ENCODE measurements at regions not wholly inside any gene's neighbourhood (a gene's known extent, or its start where the extent isn't known, plus 50 kb on each side); places are given as distances from the start of the nearest gene placed in this dataset.

- H3K9ac ChIP-seq (ENCODE audit: insufficient read depth, low read length, poor library complexity, severe bottlenecking): no peak overlapping the region
- H4K20me1 ChIP-seq (ENCODE audit: insufficient read depth, low read length): no peaks in the 10 kb centered on the region
- H3K4me3 ChIP-seq (replicated peaks in 1 of 3; ENCODE audit: low read depth in 2 of 3, low read length in 3 of 3): no peak overlapping the region
- no peaks in the 10 kb centered on the region for H3K79me2 ChIP-seq (ENCODE audit: insufficient read depth, low read length)
- DNase-seq: no peak
- no peak overlapping the region for H3K27ac Mint-ChIP-seq
- peaks cover 6 to 32% (median 19%) of the 10 kb centered on the region in 7 donors for H3K9me3 Mint-ChIP-seq
- H3K4me2 ChIP-seq (replicated peaks; ENCODE audit: extremely low read depth, low read length, poor library complexity, severe bottlenecking): no peak overlapping the region
- no peaks in the 10 kb centered on the region for H3K4me1 ChIP-seq (ENCODE audit: control insufficient read depth in 1 of 2, insufficient read depth in 2 of 2, low read length in 2 of 2)
- H3K27me3 ChIP-seq (ENCODE audit: control insufficient read depth in 2 of 2, insufficient read depth in 2 of 2, low read length in 2 of 2): no peaks in the 10 kb centered on the region
- H3K27ac ChIP-seq (ENCODE audit: low read depth in 1 of 2, low read length in 2 of 2): no peak overlapping the region
- TF ChIP-seq, protein P1, sequence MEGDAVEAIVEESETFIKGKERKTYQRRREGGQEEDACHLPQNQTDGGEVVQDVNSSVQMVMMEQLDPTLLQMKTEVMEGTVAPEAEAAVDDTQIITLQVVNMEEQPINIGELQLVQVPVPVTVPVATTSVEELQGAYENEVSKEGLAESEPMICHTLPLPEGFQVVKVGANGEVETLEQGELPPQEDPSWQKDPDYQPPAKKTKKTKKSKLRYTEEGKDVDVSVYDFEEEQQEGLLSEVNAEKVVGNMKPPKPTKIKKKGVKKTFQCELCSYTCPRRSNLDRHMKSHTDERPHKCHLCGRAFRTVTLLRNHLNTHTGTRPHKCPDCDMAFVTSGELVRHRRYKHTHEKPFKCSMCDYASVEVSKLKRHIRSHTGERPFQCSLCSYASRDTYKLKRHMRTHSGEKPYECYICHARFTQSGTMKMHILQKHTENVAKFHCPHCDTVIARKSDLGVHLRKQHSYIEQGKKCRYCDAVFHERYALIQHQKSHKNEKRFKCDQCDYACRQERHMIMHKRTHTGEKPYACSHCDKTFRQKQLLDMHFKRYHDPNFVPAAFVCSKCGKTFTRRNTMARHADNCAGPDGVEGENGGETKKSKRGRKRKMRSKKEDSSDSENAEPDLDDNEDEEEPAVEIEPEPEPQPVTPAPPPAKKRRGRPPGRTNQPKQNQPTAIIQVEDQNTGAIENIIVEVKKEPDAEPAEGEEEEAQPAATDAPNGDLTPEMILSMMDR (IDR thresholded peaks at IDR 0.05): no peak
- no peaks in the 10 kb centered on the region for H3K4me1 Mint-ChIP-seq
- H3K36me3 Mint-ChIP-seq: no peaks in the 10 kb centered on the region
- whole genome bisulfite sequencing (ENCODE audit: insufficient coverage): no CpG with 5 or more reads among the region's 3 CpGs
- intact Hi-C loops (cut with micrococcal nuclease): no loop called here
- no peak overlapping the region for H3K4me3 Mint-ChIP-seq
- peaks cover 9 to 16% of the 10 kb centered on the region in 2 donors for H3K9me3 ChIP-seq (replicated peaks in 1 of 2; ENCODE audit: control insufficient read depth in 1 of 2, insufficient read depth in 1 of 2, low read length in 2 of 2)
- no peaks in the 10 kb centered on the region for H3K36me3 ChIP-seq (replicated peaks in 1 of 2; ENCODE audit: control insufficient read depth in 1 of 2, insufficient read depth in 2 of 2, low read length in 2 of 2)
- no peak overlapping the region for H2AFZ ChIP-seq (ENCODE audit: insufficient read depth, low read depth, low read length, poor library complexity, severe bottlenecking)
- H3K27me3 Mint-ChIP-seq (ENCODE audit: low read depth in 3 of 3): peaks cover 0 to 2% (median 0%) of the 10 kb centered on the region in 3 donors
These were observed 372.5 kb downstream of the TBL1XR1 start for GRCh38 chr3:176824811-176825210.

GRCh38 chr3:176820764-176821163 is 376.5 kb downstream of the TBL1XR1 start:
- Histone ChIP-seq H4K20me1 (ENCODE audit: insufficient read depth, low read length) (no peaks in the 10 kb centered on the region), H3K27me3 (ENCODE audit: control insufficient read depth in 2 of 2, insufficient read depth in 2 of 2, low read length in 2 of 2) (no peaks in the 10 kb centered on the region), H3K27ac (ENCODE audit: low read depth in 1 of 2, low read length in 2 of 2) (no peak overlapping the region), H3K79me2 (ENCODE audit: insufficient read depth, low read length) (no peaks in the 10 kb centered on the region), H3K9ac (ENCODE audit: insufficient read depth, low read length, poor library complexity, severe bottlenecking) (no peak overlapping the region), H3K4me3 (replicated peaks in 1 of 3; ENCODE audit: low read depth in 2 of 3, low read length in 3 of 3) (no peak overlapping the region), H3K4me1 (ENCODE audit: control insufficient read depth in 1 of 2, insufficient read depth in 2 of 2, low read length in 2 of 2) (no peaks in the 10 kb centered on the region), H2AFZ (ENCODE audit: insufficient read depth, low read depth, low read length, poor library complexity, severe bottlenecking) (no peak overlapping the region), H3K9me3 (replicated peaks in 1 of 2; ENCODE audit: control insufficient read depth in 1 of 2, insufficient read depth in 1 of 2, low read length in 2 of 2) (peaks cover 9 to 15% of the 10 kb centered on the region in 2 donors), H3K36me3 (replicated peaks in 1 of 2; ENCODE audit: control insufficient read depth in 1 of 2, insufficient read depth in 2 of 2, low read length in 2 of 2) (no peaks in the 10 kb centered on the region), H3K4me2 (replicated peaks; ENCODE audit: extremely low read depth, low read length, poor library complexity, severe bottlenecking) (no peak overlapping the region)
- no peak for DNase-seq
- WGBS (ENCODE audit: insufficient coverage): no CpG with 5 or more reads among the region's 2 CpGs
- TF ChIP-seq, protein P1 (IDR thresholded peaks at IDR 0.05): no peak
- Mint-ChIP-seq H3K4me3 (no peak overlapping the region), H3K36me3 (no peaks in the 10 kb centered on the region), H3K27ac (no peak overlapping the region), H3K27me3 (ENCODE audit: low read depth in 3 of 3) (no peaks in the 10 kb centered on the region), H3K4me1 (no peaks in the 10 kb centered on the region), H3K9me3 (peaks cover 0 to 22% (median 9%) of the 10 kb centered on the region in 7 donors)
- intact Hi-C loops (cut with micrococcal nuclease): no loop called here
